ENCODE measurements at regions not wholly inside any gene's neighbourhood (a gene's known extent, or its start where the extent isn't known, plus 50 kb on each side); places are given as distances from the start of the nearest gene placed in this dataset.

- Histone ChIP-seq H3K27me3 (ENCODE audit: control insufficient read depth, insufficient read depth, low read length) (no peaks in the 10 kb centered on the region), H3K4me3 (ENCODE audit: low read length in 3 of 3) (no peak overlapping the region), H3K36me3 (ENCODE audit: control insufficient read depth in 2 of 3, insufficient read depth in 3 of 3, low read length in 3 of 3) (no peaks in the 10 kb centered on the region), H3K9ac (ENCODE audit: low read length in 3 of 3) (no peak overlapping the region), H3K4me1 (ENCODE audit: control insufficient read depth in 2 of 3, insufficient read depth in 2 of 3, low read depth in 1 of 3, low read length in 3 of 3) (no peaks in the 10 kb centered on the region), H3K9me3 (ENCODE audit: control insufficient read depth in 2 of 3, insufficient read depth in 1 of 3, low read length in 3 of 3) (no peaks in the 10 kb centered on the region), H3K27ac (ENCODE audit: low read depth in 2 of 2, low read length in 2 of 2) (no peak overlapping the region)
- DNase-seq (no peak), FAIRE-seq (no peak)
- intact Hi-C loops (cut with DNase I) = no loop called here
- TF ChIP-seq CTCF (IDR thresholded peaks at IDR 0.05; ENCODE audit: borderline replicate concordance, extremely low read depth, insufficient read depth) = no peak
Measured at GRCh38 chr1:230565141-230565540, 77.1 kb upstream of the COG2 start.

- H3K9me3 ChIP-seq (ENCODE audit: control insufficient read depth in 2 of 3, insufficient read depth in 1 of 3, low read length in 3 of 3) = no peaks in the 10 kb centered on the region
- no peaks in the 10 kb centered on the region for H3K27me3 ChIP-seq (ENCODE audit: control insufficient read depth, insufficient read depth, low read length)
- no peak for DNase-seq
- no peak overlapping the region for H3K9ac ChIP-seq (ENCODE audit: low read length in 3 of 3)
- no peak for TF ChIP-seq CTCF (IDR thresholded peaks at IDR 0.05; ENCODE audit: borderline replicate concordance, extremely low read depth, insufficient read depth)
- no peaks in the 10 kb centered on the region for H3K36me3 ChIP-seq (ENCODE audit: control insufficient read depth in 2 of 3, insufficient read depth in 3 of 3, low read length in 3 of 3)
- no peak overlapping the region for H3K27ac ChIP-seq (ENCODE audit: low read depth in 2 of 2, low read length in 2 of 2)
- no peak overlapping the region for H3K4me3 ChIP-seq (ENCODE audit: low read length in 3 of 3)
- no peaks in the 10 kb centered on the region for H3K4me1 ChIP-seq (ENCODE audit: control insufficient read depth in 2 of 3, insufficient read depth in 2 of 3, low read depth in 1 of 3, low read length in 3 of 3)
- intact Hi-C loops (cut with DNase I) = no loop called here
- FAIRE-seq = no peak
Measured at GRCh38 chr1:230563591-230563990, 78.7 kb upstream of the COG2 start.

GRCh38 chr1:230561570-230561969 is 80.7 kb upstream of the COG2 start:
- Histone ChIP-seq H3K36me3 (ENCODE audit: control insufficient read depth in 2 of 3, insufficient read depth in 3 of 3, low read length in 3 of 3) (no peaks in the 10 kb centered on the region), H3K9me3 (ENCODE audit: control insufficient read depth in 2 of 3, insufficient read depth in 1 of 3, low read length in 3 of 3) (no peaks in the 10 kb centered on the region), H3K4me3 (ENCODE audit: low read length in 3 of 3) (no peak overlapping the region), H3K27me3 (ENCODE audit: control insufficient read depth, insufficient read depth, low read length) (no peaks in the 10 kb centered on the region), H3K9ac (ENCODE audit: low read length in 3 of 3) (no peak overlapping the region), H3K27ac (ENCODE audit: low read depth in 2 of 2, low read length in 2 of 2) (no peak overlapping the region), H3K4me1 (ENCODE audit: control insufficient read depth in 2 of 3, insufficient read depth in 2 of 3, low read depth in 1 of 3, low read length in 3 of 3) (no peaks in the 10 kb centered on the region)
- FAIRE-seq (no peak), DNase-seq (no peak)
- intact Hi-C loops (cut with DNase I) = no loop called here
- TF ChIP-seq CTCF (IDR thresholded peaks at IDR 0.05; ENCODE audit: borderline replicate concordance, extremely low read depth, insufficient read depth) = no peak

GRCh38 chr1:230558324-230558723 is 84.0 kb upstream of the COG2 start:
- Histone ChIP-seq H3K36me3 (ENCODE audit: control insufficient read depth in 2 of 3, insufficient read depth in 3 of 3, low read length in 3 of 3) (no peaks in the 10 kb centered on the region), H3K27ac (ENCODE audit: low read depth in 2 of 2, low read length in 2 of 2) (no peak overlapping the region), H3K9me3 (ENCODE audit: control insufficient read depth in 2 of 3, insufficient read depth in 1 of 3, low read length in 3 of 3) (no peaks in the 10 kb centered on the region), H3K9ac (ENCODE audit: low read length in 3 of 3) (no peak overlapping the region), H3K27me3 (ENCODE audit: control insufficient read depth, insufficient read depth, low read length) (no peaks in the 10 kb centered on the region), H3K4me1 (ENCODE audit: control insufficient read depth in 2 of 3, insufficient read depth in 2 of 3, low read depth in 1 of 3, low read length in 3 of 3) (no peaks in the 10 kb centered on the region), H3K4me3 (ENCODE audit: low read length in 3 of 3) (no peak overlapping the region)
- TF ChIP-seq CTCF (IDR thresholded peaks at IDR 0.05; ENCODE audit: borderline replicate concordance, extremely low read depth, insufficient read depth) = no peak
- FAIRE-seq (no peak), DNase-seq (no peak)
- intact Hi-C loops (cut with DNase I) = no loop called here
